ENCODE measurements at regions not wholly inside any gene's neighbourhood (a gene's known extent, or its start where the extent isn't known, plus 50 kb on each side); places are given as distances from the start of the nearest gene placed in this dataset.

DNA sequence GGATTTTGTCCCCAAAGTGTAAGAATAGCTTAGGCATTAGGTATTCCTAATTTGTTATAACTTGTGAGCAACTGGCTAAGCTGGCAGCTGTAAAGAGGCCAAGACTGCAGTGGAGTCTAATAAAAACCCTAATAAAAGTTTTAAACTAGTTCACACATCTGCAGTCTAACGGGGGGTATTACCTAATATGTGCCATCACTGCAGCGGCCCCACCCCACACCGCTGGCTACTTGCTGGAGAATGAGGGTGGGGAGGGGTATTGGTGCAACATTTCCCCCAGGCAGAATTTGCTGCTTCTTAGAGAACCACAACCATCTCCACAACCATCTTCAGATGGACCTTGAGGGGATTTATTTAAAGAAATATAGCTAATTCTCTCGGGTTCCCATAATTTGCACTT is 135.0 kb downstream of the ZC3H11B start:
- no peaks in the 10 kb centered on the region for H3K4me1 ChIP-seq (ENCODE audit: control insufficient read depth, extremely low read depth, insufficient read depth, low read length)
- no peak overlapping the region for H3K9ac ChIP-seq (ENCODE audit: control insufficient read depth, extremely low read depth, insufficient read depth, low read length)
- TF ChIP-seq CTCF (optimal IDR thresholded peaks at IDR 0.05 in 1 of 3, IDR thresholded peaks at IDR 0.05 in 1 of 3, conservative IDR thresholded peaks at IDR 0.05 in 1 of 3; ENCODE audit: extremely low read depth in 1 of 3, insufficient read depth in 2 of 3, low read length in 3 of 3) (no peak), EZH2 (IDR thresholded peaks at IDR 0.05; ENCODE audit: low read length) (no peak)
- H3K36me3 ChIP-seq (ENCODE audit: control insufficient read depth in 2 of 2, extremely low read depth in 1 of 2, insufficient read depth in 2 of 2, low read length in 2 of 2) = no peaks in the 10 kb centered on the region
- dilution Hi-C loops (cut with MboI; ENCODE audit: extremely low pct_ligation_motif_present, low sequenced_read_pairs) = no loop called here
- no peaks in the 10 kb centered on the region for H3K9me1 ChIP-seq (ENCODE audit: control insufficient read depth, extremely low read depth, insufficient read depth, low read length)
- no peaks in the 10 kb centered on the region for H3K27me3 ChIP-seq (ENCODE audit: control insufficient read depth, extremely low read depth, insufficient read depth, low read length)
- H3K4me2 ChIP-seq (ENCODE audit: control insufficient read depth, extremely low read depth, insufficient read depth, low read depth, low read length) = no peak overlapping the region
- FAIRE-seq = no peak
- H3K4me3 ChIP-seq (ENCODE audit: control insufficient read depth in 2 of 3, extremely low read depth in 1 of 3, insufficient read depth in 2 of 3, low read depth in 1 of 3, low read length in 3 of 3) = no peak overlapping the region
- H4K20me1 ChIP-seq (ENCODE audit: control insufficient read depth, extremely low read depth, insufficient read depth, low read length) = no peaks in the 10 kb centered on the region
- H3K79me2 ChIP-seq (ENCODE audit: control insufficient read depth, insufficient read depth, low read length) = no peaks in the 10 kb centered on the region
- no peak overlapping the region for H2AFZ ChIP-seq (ENCODE audit: control insufficient read depth, low read length)
- H3K27ac ChIP-seq (ENCODE audit: control insufficient read depth, insufficient read depth, low read length) = no peak overlapping the region
- H3K9me3 ChIP-seq (ENCODE audit: control insufficient read depth, low read depth, low read length) = no peaks in the 10 kb centered on the region
- DNase-seq (ENCODE audit: low read depth, low spot score) = no peak

GRCh38 chr1:219476716-219477115 is 136.2 kb downstream of the ZC3H11B start:
- no peak for FAIRE-seq
- no peaks in the 10 kb centered on the region for H4K20me1 ChIP-seq (ENCODE audit: control insufficient read depth, extremely low read depth, insufficient read depth, low read length)
- H3K36me3 ChIP-seq (ENCODE audit: control insufficient read depth in 2 of 2, extremely low read depth in 1 of 2, insufficient read depth in 2 of 2, low read length in 2 of 2) = no peaks in the 10 kb centered on the region
- H3K9me1 ChIP-seq (ENCODE audit: control insufficient read depth, extremely low read depth, insufficient read depth, low read length) = no peaks in the 10 kb centered on the region
- no peak overlapping the region for H3K4me3 ChIP-seq (ENCODE audit: control insufficient read depth in 2 of 3, extremely low read depth in 1 of 3, insufficient read depth in 2 of 3, low read depth in 1 of 3, low read length in 3 of 3)
- no peaks in the 10 kb centered on the region for H3K27me3 ChIP-seq (ENCODE audit: control insufficient read depth, extremely low read depth, insufficient read depth, low read length)
- H3K9ac ChIP-seq (ENCODE audit: control insufficient read depth, extremely low read depth, insufficient read depth, low read length) = no peak overlapping the region
- H2AFZ ChIP-seq (ENCODE audit: control insufficient read depth, low read length) = no peak overlapping the region
- H3K9me3 ChIP-seq (ENCODE audit: control insufficient read depth, low read depth, low read length) = no peaks in the 10 kb centered on the region
- no peak for DNase-seq (ENCODE audit: low read depth, low spot score)
- H3K27ac ChIP-seq (ENCODE audit: control insufficient read depth, insufficient read depth, low read length) = no peak overlapping the region
- no peak for TF ChIP-seq EZH2 (IDR thresholded peaks at IDR 0.05; ENCODE audit: low read length)
- no peak for TF ChIP-seq CTCF (optimal IDR thresholded peaks at IDR 0.05 in 1 of 3, IDR thresholded peaks at IDR 0.05 in 1 of 3, conservative IDR thresholded peaks at IDR 0.05 in 1 of 3; ENCODE audit: extremely low read depth in 1 of 3, insufficient read depth in 2 of 3, low read length in 3 of 3)
- H3K4me1 ChIP-seq (ENCODE audit: control insufficient read depth, extremely low read depth, insufficient read depth, low read length) = no peaks in the 10 kb centered on the region
- no peak overlapping the region for H3K4me2 ChIP-seq (ENCODE audit: control insufficient read depth, extremely low read depth, insufficient read depth, low read depth, low read length)
- no peaks in the 10 kb centered on the region for H3K79me2 ChIP-seq (ENCODE audit: control insufficient read depth, insufficient read depth, low read length)
- dilution Hi-C loops (cut with MboI; ENCODE audit: extremely low pct_ligation_motif_present, low sequenced_read_pairs) = no loop called here
